Activated T-cell treated with anti-CD3 and anti-CD28 coated beads for 4 hours (primary cell): ENCODE measurements at regions not wholly inside any gene's neighbourhood (a gene's known extent, or its start where the extent isn't known, plus 50 kb on each side); places are given as distances from the start of the nearest gene placed in this dataset.

Experiments used
- DNase-seq: peaks from one replicate; pipeline ENCODE4 v3.0.0-alpha.2; 2020

GRCh38 chr21:35933466-35933865 lies 126.9 kb downstream of the SETD4 start:
- DNase-seq = no peak

- DNase-seq = no peak
These were observed 128.0 kb downstream of the SETD4 start for GRCh38 chr21:35932232-35932911.

- no peak for DNase-seq
These were observed 130.4 kb downstream of the SETD4 start for GRCh38 chr21:35929901-35930300.

- DNase-seq = no peak
These were observed 133.1 kb downstream of the SETD4 start for GRCh38 chr21:35927262-35927661.

- no peak for DNase-seq
These were observed 134.2 kb downstream of the SETD4 start for GRCh38 chr21:35926003-35926740.

GRCh38 chr21:35925497-35925896 lies 134.8 kb downstream of the SETD4 start:
- no peak for DNase-seq

GRCh38 chr21:35924714-35925301 lies 135.5 kb downstream of the SETD4 start:
- DNase-seq = no peak

- DNase-seq = no peak
These were observed 136.4 kb downstream of the SETD4 start for GRCh38 chr21:35923971-35924370.

GRCh38 chr21:35922618-35923017 lies 137.7 kb downstream of the SETD4 start:
- DNase-seq = no peak

GRCh38 chr21:35921471-35921870 lies 138.9 kb downstream of the SETD4 start:
- DNase-seq = no peak

- no peak for DNase-seq
These were observed 139.9 kb downstream of the SETD4 start for GRCh38 chr21:35920436-35920835.

GRCh38 chr21:35915030-35915429 lies 145.3 kb downstream of the SETD4 start:
- DNase-seq = no peak

GRCh38 chr21:35911412-35912191 lies 148.7 kb downstream of the SETD4 start:
- no peak for DNase-seq

- no peak for DNase-seq
These were observed 150.7 kb downstream of the SETD4 start for GRCh38 chr21:35909456-35910223.

- no peak for DNase-seq
These were observed 151.8 kb downstream of the SETD4 start for GRCh38 chr21:35908311-35909078.

- DNase-seq = no peak
These were observed 153.7 kb downstream of the SETD4 start for GRCh38 chr21:35906586-35906985.

GRCh38 chr21:35905963-35906345 lies 154.4 kb downstream of the SETD4 start:
- DNase-seq = no peak

- no peak for DNase-seq
These were observed 155.0 kb downstream of the SETD4 start for GRCh38 chr21:35905096-35905962.

- DNase-seq = no peak
These were observed 159.8 kb downstream of the SETD4 start for GRCh38 chr21:35900539-35900938.

GRCh38 chr21:35896060-35896459 lies 164.3 kb downstream of the SETD4 start:
- DNase-seq = no peak

- no peak for DNase-seq
These were observed 164.7 kb downstream of the SETD4 start for GRCh38 chr21:35895598-35895997.
